Stomach (tissue), 4 donors: ENCODE measurements at regions not wholly inside any gene's neighbourhood (a gene's known extent, or its start where the extent isn't known, plus 50 kb on each side); places are given as distances from the start of the nearest gene placed in this dataset.

Experiments used
- CTCF ChIP-seq, 7 experiments: fragments of 450-650 bp in 4 of 7; fragments of 200-600 bp in 3 of 7; sonication (generic) in 3 of 7; IDR thresholded peaks; one replicate each; pipeline ENCODE4 v1.5.1; 2016 to 2019; ENCODE audit warnings: antibody characterized with exemption in 7 of 7, control low read depth in 2 of 7, mild to moderate bottlenecking in 1 of 7
- POLR2A ChIP-seq, 4 donors: fragments of 450-650 bp; IDR thresholded peaks; one replicate each; pipeline ENCODE4 v1.6.1; 2016; ENCODE audit warnings: antibody characterized with exemption in 4 of 4, control low read depth in 2 of 4, mild to moderate bottlenecking in 1 of 4, moderate library complexity in 1 of 4

- no peak for TF ChIP-seq POLR2A (IDR thresholded peaks at IDR 0.05)
- no peak for TF ChIP-seq CTCF (IDR thresholded peaks at IDR 0.05)
These were observed 125.4 kb downstream of the C5orf15 start for GRCh38 chr5:133842846-133843611.
